Central memory CD8-positive, alpha-beta T cell (primary cell): ENCODE measurements at regions not wholly inside any gene's neighbourhood (a gene's known extent, or its start where the extent isn't known, plus 50 kb on each side); places are given as distances from the start of the nearest gene placed in this dataset.

ENCODE experiments used
- ATAC-seq: fragments of 150-1000 bp; cut with Tn5 transposase; replicated peaks from 2 replicates; pipeline ENCODE4 v1.10.0; 2022; ENCODE audit warnings: mild to moderate bottlenecking, moderate FRiP score, moderate number of reproducible peaks; ENCODE audit not compliant: poor library complexity, severe bottlenecking; ENCODE audit errors: extremely low read depth
- DNase-seq, 2 donors: peaks; one replicate each; pipeline ENCODE4 v3.0.0; 2021; ENCODE audit warnings: low spot score in 2 of 2
- H3K27ac Mint-ChIP-seq: one replicate; pipeline ENCODE4 v1.8.0; 2022; ENCODE audit warnings: low read depth, mild to moderate bottlenecking, moderate library complexity, mixed read lengths
- H3K27me3 Mint-ChIP-seq: one replicate; pipeline ENCODE4 v1.8.0; 2022; ENCODE audit warnings: mixed read lengths
- H3K36me3 Mint-ChIP-seq: one replicate; pipeline ENCODE4 v1.8.0; 2022; ENCODE audit warnings: mild to moderate bottlenecking, moderate library complexity, mixed read lengths; ENCODE audit not compliant: insufficient read depth
- H3K4me1 Mint-ChIP-seq: one replicate; pipeline ENCODE4 v1.8.0; 2022; ENCODE audit warnings: mixed read lengths
- H3K4me3 Mint-ChIP-seq: one replicate; pipeline ENCODE4 v1.8.0; 2022; ENCODE audit warnings: mild to moderate bottlenecking, moderate library complexity, mixed read lengths
- H3K9me3 Mint-ChIP-seq: one replicate; pipeline ENCODE4 v1.8.0; 2022; ENCODE audit warnings: mixed read lengths

GRCh38 chr7:81221527-81222217, 302.8 kb upstream of the SEMA3C start:
- Mint-ChIP-seq H3K4me3 (no peak overlapping the region), H3K9me3 (peaks cover 13% of the 10 kb centered on the region), H3K27ac (no peak overlapping the region), H3K36me3 (no peaks in the 10 kb centered on the region), H3K4me1 (no peaks in the 10 kb centered on the region), H3K27me3 (no peaks in the 10 kb centered on the region)
- DNase-seq (no peak), ATAC-seq (no peak)

- no peaks in the 10 kb centered on the region for H3K4me1 Mint-ChIP-seq
- H3K27ac Mint-ChIP-seq = no peak overlapping the region
- H3K27me3 Mint-ChIP-seq = no peaks in the 10 kb centered on the region
- no peaks in the 10 kb centered on the region for H3K36me3 Mint-ChIP-seq
- H3K9me3 Mint-ChIP-seq = peaks cover 16% of the 10 kb centered on the region
- ATAC-seq = no peak
- H3K4me3 Mint-ChIP-seq = no peak overlapping the region
- DNase-seq = no peak
Observed at GRCh38 chr7:81218480-81219106, 299.7 kb upstream of the SEMA3C start.

GRCh38 chr7:81213394-81213793, 294.5 kb upstream of the SEMA3C start:
- no peak overlapping the region for H3K27ac Mint-ChIP-seq
- ATAC-seq = no peak
- no peaks in the 10 kb centered on the region for H3K36me3 Mint-ChIP-seq
- no peak for DNase-seq
- H3K4me3 Mint-ChIP-seq = no peak overlapping the region
- no peaks in the 10 kb centered on the region for H3K4me1 Mint-ChIP-seq
- H3K9me3 Mint-ChIP-seq = peaks cover 15% of the 10 kb centered on the region
- no peaks in the 10 kb centered on the region for H3K27me3 Mint-ChIP-seq

- H3K27ac Mint-ChIP-seq = no peak overlapping the region
- no peak for DNase-seq
- H3K27me3 Mint-ChIP-seq = no peaks in the 10 kb centered on the region
- no peak for ATAC-seq
- no peaks in the 10 kb centered on the region for H3K36me3 Mint-ChIP-seq
- H3K9me3 Mint-ChIP-seq = peaks cover 18% of the 10 kb centered on the region
- no peaks in the 10 kb centered on the region for H3K4me1 Mint-ChIP-seq
- H3K4me3 Mint-ChIP-seq = no peak overlapping the region
Observed at GRCh38 chr7:81211934-81212320, 293.1 kb upstream of the SEMA3C start.

GRCh38 chr7:81211204-81211933, 292.5 kb upstream of the SEMA3C start:
- no peak for ATAC-seq
- Mint-ChIP-seq H3K9me3 (peaks cover 24% of the 10 kb centered on the region), H3K4me3 (no peak overlapping the region)

GRCh38 chr7:81210137-81211064, 291.6 kb upstream of the SEMA3C start:
- no peaks in the 10 kb centered on the region for H3K36me3 Mint-ChIP-seq
- ATAC-seq (no peak), DNase-seq (no peak)
- peaks cover 27% of the 10 kb centered on the region for H3K9me3 Mint-ChIP-seq
- H3K27ac Mint-ChIP-seq = no peak overlapping the region
- H3K4me3 Mint-ChIP-seq = no peak overlapping the region
- H3K27me3 Mint-ChIP-seq = no peaks in the 10 kb centered on the region
- no peaks in the 10 kb centered on the region for H3K4me1 Mint-ChIP-seq

More at GRCh38 chr7:81211204-81211933, 292.5 kb upstream of the SEMA3C start:
- Mint-ChIP-seq H3K36me3 (no peaks in the 10 kb centered on the region), H3K4me1 (no peaks in the 10 kb centered on the region), H3K27ac (no peak overlapping the region), H3K27me3 (no peaks in the 10 kb centered on the region)
- no peak for DNase-seq

GRCh38 chr7:81209059-81209458, 290.2 kb upstream of the SEMA3C start:
- Mint-ChIP-seq H3K36me3 (no peaks in the 10 kb centered on the region), H3K4me3 (no peak overlapping the region), H3K4me1 (no peaks in the 10 kb centered on the region), H3K27ac (no peak overlapping the region), H3K27me3 (no peaks in the 10 kb centered on the region), H3K9me3 (peaks cover 33% of the 10 kb centered on the region)
- ATAC-seq (no peak), DNase-seq (no peak)

GRCh38 chr7:81207801-81208200, 288.9 kb upstream of the SEMA3C start:
- peaks cover 27% of the 10 kb centered on the region for H3K9me3 Mint-ChIP-seq
- DNase-seq = no peak
- H3K27ac Mint-ChIP-seq = no peak overlapping the region
- H3K4me3 Mint-ChIP-seq = no peak overlapping the region
- no peak for ATAC-seq
- H3K36me3 Mint-ChIP-seq = no peaks in the 10 kb centered on the region
- no peaks in the 10 kb centered on the region for H3K27me3 Mint-ChIP-seq
- H3K4me1 Mint-ChIP-seq = no peaks in the 10 kb centered on the region

GRCh38 chr7:81206667-81207360, 288.0 kb upstream of the SEMA3C start:
- ATAC-seq (no peak), DNase-seq (no peak)
- Mint-ChIP-seq H3K4me1 (no peaks in the 10 kb centered on the region), H3K27me3 (no peaks in the 10 kb centered on the region), H3K4me3 (no peak overlapping the region), H3K27ac (no peak overlapping the region), H3K9me3 (peaks cover 27% of the 10 kb centered on the region), H3K36me3 (no peaks in the 10 kb centered on the region)

GRCh38 chr7:81206217-81206616, 287.4 kb upstream of the SEMA3C start:
- Mint-ChIP-seq H3K27me3 (no peaks in the 10 kb centered on the region), H3K4me1 (no peaks in the 10 kb centered on the region), H3K27ac (no peak overlapping the region), H3K36me3 (no peaks in the 10 kb centered on the region), H3K9me3 (peaks cover 27% of the 10 kb centered on the region), H3K4me3 (no peak overlapping the region)
- DNase-seq = no peak
- ATAC-seq = no peak

GRCh38 chr7:81201188-81201587, 282.3 kb upstream of the SEMA3C start:
- ATAC-seq = no peak
- DNase-seq = no peak
- H3K27ac Mint-ChIP-seq = no peak overlapping the region
- no peaks in the 10 kb centered on the region for H3K27me3 Mint-ChIP-seq
- no peaks in the 10 kb centered on the region for H3K4me1 Mint-ChIP-seq
- no peaks in the 10 kb centered on the region for H3K36me3 Mint-ChIP-seq
- peaks cover 8% of the 10 kb centered on the region for H3K9me3 Mint-ChIP-seq
- no peak overlapping the region for H3K4me3 Mint-ChIP-seq

GRCh38 chr7:81198766-81199165, 279.9 kb upstream of the SEMA3C start:
- H3K36me3 Mint-ChIP-seq = no peaks in the 10 kb centered on the region
- H3K4me1 Mint-ChIP-seq = no peaks in the 10 kb centered on the region
- no peak for DNase-seq
- no peak overlapping the region for H3K4me3 Mint-ChIP-seq
- H3K27ac Mint-ChIP-seq = no peak overlapping the region
- peaks cover 11% of the 10 kb centered on the region for H3K9me3 Mint-ChIP-seq
- no peaks in the 10 kb centered on the region for H3K27me3 Mint-ChIP-seq
- ATAC-seq = no peak
